HepG2 (cell line): ENCODE measurements at regions not wholly inside any gene's neighbourhood (a gene's known extent, or its start where the extent isn't known, plus 50 kb on each side); places are given as distances from the start of the nearest gene placed in this dataset.

Source experiments
- ATAC-seq: fragments of 200-7000 bp; cut with Tn5 transposase; 3 replicates; pipeline ENCODE4 v1.9.1; 2020; ENCODE audit warnings: mild to moderate bottlenecking, moderate library complexity
- BruUV-seq: library from RNA; stranded (reverse); fragments of 400-500 nt; replicated peaks from 2 replicates; lab custom pipeline; 2021; lab: Mats Ljungman, UMichigan
- CTCF ChIA-PET: fragments of 300-600 bp; formaldehyde crosslinking; extraction: SDS; loops from one replicate; lab custom pipeline; 2021; ENCODE audit warnings: low total read pairs, inconsistent platforms, low intra/inter-chr PET ratio; lab: Yijun Ruan, JAX
- POLR2A ChIA-PET: fragments of 350-600 bp; sonication (Branson Sonifier 250); formaldehyde crosslinking; loops from one replicate; lab custom pipeline; 2020; ENCODE audit warnings: antibody characterized with exemption, inconsistent platforms; lab: Yijun Ruan, JAX
- DNase-seq: peaks from one replicate; pipeline ENCODE4 v3.0.0-alpha.2; 2015; ENCODE audit warnings: low spot score
- FAIRE-seq: peaks from 3 replicates; lab custom pipeline; 2011; peaks lifted over from hg19 to GRCh38; lab: Jason Lieb, UNC
- H2AFZ ChIP-seq: one replicate; pipeline ENCODE4 v1.6.1; 2011; ENCODE audit warnings: low read length, inconsistent platforms
- H3K27ac ChIP-seq: fragments of 300-600 bp; 3 replicates; pipeline ENCODE4 v1.8.0; 2011; ENCODE audit warnings: mixed run types, mild to moderate bottlenecking, mixed read lengths, low read length, inconsistent platforms; ENCODE audit not compliant: insufficient read depth; ENCODE audit errors: extremely low read length
- H3K27me3 ChIP-seq, 2 experiments: fragments of 200-600 bp in 1 of 2; 2 replicates in 1 of 2; 3 replicates in 1 of 2; pipeline versions ENCODE4 v1.6.0 to v1.8.0; 2011; ENCODE audit warnings: low read length in 2 of 2, mild to moderate bottlenecking in 2 of 2, moderate library complexity in 2 of 2, inconsistent platforms in 1 of 2; ENCODE audit not compliant: insufficient read depth in 2 of 2, control insufficient read depth in 1 of 2
- H3K36me3 ChIP-seq, 2 experiments: fragments of 200-600 bp in 1 of 2; replicated peaks in 1 of 2; 2 replicates in 1 of 2; 3 replicates in 1 of 2; pipeline versions ENCODE4 v1.5.1 to v1.8.0; 2011; ENCODE audit warnings: low read length in 2 of 2, inconsistent platforms in 1 of 2; ENCODE audit not compliant: insufficient read depth in 2 of 2, control insufficient read depth in 1 of 2
- H3K4me1 ChIP-seq: 2 replicates; pipeline ENCODE4 v1.5.1; 2012; ENCODE audit warnings: low read length, inconsistent platforms; ENCODE audit not compliant: insufficient read depth
- H3K4me2 ChIP-seq: 2 replicates; pipeline ENCODE4 v1.6.0; 2011; ENCODE audit warnings: low read depth, low read length, inconsistent platforms
- H3K4me3 ChIP-seq, 3 experiments: fragments of 200-600 bp in 1 of 3; sonication (generic), shearing (Covaris generic) in 1 of 3; replicated peaks in 1 of 3; 2 replicates each; pipeline ENCODE4 v1.5.1; 2011 to 2016; ENCODE audit warnings: low read length in 3 of 3, inconsistent platforms in 2 of 3, low read depth in 2 of 3, mild to moderate bottlenecking in 2 of 3, control low read depth in 1 of 3, mixed read lengths in 1 of 3; ENCODE audit not compliant: insufficient read depth in 1 of 3
- H3K79me2 ChIP-seq: one replicate; pipeline ENCODE4 v1.6.1; 2011; ENCODE audit warnings: low read length, inconsistent platforms; ENCODE audit not compliant: insufficient read depth
- H3K9ac ChIP-seq: 2 replicates; pipeline ENCODE4 v1.6.0; 2011; ENCODE audit warnings: mild to moderate bottlenecking, low read depth, low read length, inconsistent platforms; ENCODE audit not compliant: insufficient read depth
- H3K9me3 ChIP-seq: 2 replicates; pipeline ENCODE4 v1.5.1; 2012; ENCODE audit warnings: mild to moderate bottlenecking, low read length
- H4K20me1 ChIP-seq: 2 replicates; pipeline ENCODE4 v1.6.0; 2011; ENCODE audit warnings: inconsistent platforms, mild to moderate bottlenecking, low read length, moderate library complexity; ENCODE audit not compliant: insufficient read depth
- JUND ChIP-seq: sonication (generic); formaldehyde crosslinking; IDR thresholded peaks from 2 replicates; pipeline ENCODE4 v1.8.0; 2022; ENCODE audit warnings: mild to moderate bottlenecking, missing genetic modification reagents
- RORA ChIP-seq: sonication (generic); formaldehyde crosslinking; IDR thresholded peaks from 2 replicates; pipeline ENCODE4 v1.5.0; 2020; ENCODE audit warnings: mild to moderate bottlenecking, missing genetic modification reagents, moderate library complexity
- ZBTB38 ChIP-seq: sonication (generic); formaldehyde crosslinking; IDR thresholded peaks from 2 replicates; pipeline ENCODE4 v1.5.1; 2020; ENCODE audit warnings: mild to moderate bottlenecking, missing genetic modification reagents
- ZNF34 ChIP-seq: sonication (generic); formaldehyde crosslinking; IDR thresholded peaks from 2 replicates; pipeline ENCODE4 v1.4.0; 2020; ENCODE audit warnings: mild to moderate bottlenecking, missing genetic modification reagents, borderline replicate concordance
- ZNF577 ChIP-seq: sonication (generic); formaldehyde crosslinking; IDR thresholded peaks from 2 replicates; pipeline ENCODE4 v1.4.0; 2020; ENCODE audit warnings: mild to moderate bottlenecking, low read depth, missing genetic modification reagents, borderline replicate concordance
- WGBS: methylation state at CpG from one replicate; pipeline ENCODE4 v1.1.6; 2017; ENCODE audit warnings: low lambda C conversion rate; 5-methylcytosine and 5-hydroxymethylcytosine counted together
- in situ Hi-C: cut with HindIII; loops from 2 replicates; pipeline ENCODE4 v1.10.0; 2017; ENCODE audit warnings: low pct_unique_long_range_greater_than_20kb; ENCODE audit not compliant: extremely low pct_ligation_motif_present
- intact Hi-C: fragments of 100-400 bp; cut with micrococcal nuclease; formaldehyde crosslinking; loops from one replicate; pipeline ENCODE4 v1.10.0; 2022; ENCODE audit not compliant: unreplicated experiment
- TF ChIP-seq, protein P1 (sequence below): sonication (generic); formaldehyde crosslinking; IDR thresholded peaks from 2 replicates; pipeline ENCODE4 v1.4.0; 2020; ENCODE audit warnings: missing genetic modification reagents, borderline replicate concordance
- TF ChIP-seq, protein P2 (sequence below): IDR thresholded peaks from 2 replicates; pipeline ENCODE4 v1.6.1; 2016; ENCODE audit warnings: low read depth
- TF ChIP-seq, protein P3 (sequence below): sonication (generic); formaldehyde crosslinking; IDR thresholded peaks from 2 replicates; pipeline ENCODE4 v1.5.0; 2020; ENCODE audit warnings: missing genetic modification reagents
- TF ChIP-seq, protein P4 (sequence below): sonication (generic); formaldehyde crosslinking; IDR thresholded peaks from 2 replicates; pipeline ENCODE4 v1.4.0; 2020; ENCODE audit warnings: mild to moderate bottlenecking, missing genetic modification reagents, borderline replicate concordance
- TF ChIP-seq, protein P5 (sequence below): sonication (generic); formaldehyde crosslinking; IDR thresholded peaks from 2 replicates; pipeline ENCODE4 v1.4.0; 2020; ENCODE audit warnings: missing genetic modification reagents

DNA sequence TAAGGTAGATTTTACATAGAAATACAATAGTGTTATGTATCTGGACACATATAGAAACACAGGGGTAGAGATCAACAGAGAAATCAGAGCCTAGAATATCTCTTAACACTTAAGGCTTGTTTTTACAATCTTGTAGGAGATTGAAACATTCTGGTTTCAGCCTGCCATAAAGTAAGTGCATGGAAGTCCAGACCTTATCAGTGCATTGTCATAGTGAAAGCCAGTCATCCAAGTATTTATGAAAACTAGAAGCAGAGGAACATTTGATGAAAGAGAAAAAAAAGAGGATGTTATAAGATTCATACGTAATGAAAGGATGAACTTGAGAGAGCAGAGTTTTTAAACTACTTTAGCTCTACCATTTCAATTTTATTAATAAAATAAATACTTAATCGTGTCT, 194.3 kb upstream of the TRPC7 start:
- Histone ChIP-seq H3K4me2 (no peak overlapping the region), H3K36me3 (no peaks in the 10 kb centered on the region), H2AFZ (no peak overlapping the region), H4K20me1 (no peaks in the 10 kb centered on the region), H3K27me3 (no peaks in the 10 kb centered on the region), H3K9me3 (no peaks in the 10 kb centered on the region), H3K9ac (no peak overlapping the region), H3K4me1 (no peaks in the 10 kb centered on the region), H3K79me2 (no peaks in the 10 kb centered on the region), H3K4me3 (no peak overlapping the region), H3K27ac (no peak overlapping the region)
- no TSS peak for BruUV-seq
- intact Hi-C loops (no loop called here), in situ Hi-C loops (no loop called here)
- no peak for ATAC-seq
- POLR2A ChIA-PET: no interaction called here
- CTCF ChIA-PET: no interaction called here
- FAIRE-seq: no peak
- no peak for DNase-seq
- WGBS: 0% methylated on average over 2 of the region's 2 CpGs
- TF ChIP-seq, protein P1, sequence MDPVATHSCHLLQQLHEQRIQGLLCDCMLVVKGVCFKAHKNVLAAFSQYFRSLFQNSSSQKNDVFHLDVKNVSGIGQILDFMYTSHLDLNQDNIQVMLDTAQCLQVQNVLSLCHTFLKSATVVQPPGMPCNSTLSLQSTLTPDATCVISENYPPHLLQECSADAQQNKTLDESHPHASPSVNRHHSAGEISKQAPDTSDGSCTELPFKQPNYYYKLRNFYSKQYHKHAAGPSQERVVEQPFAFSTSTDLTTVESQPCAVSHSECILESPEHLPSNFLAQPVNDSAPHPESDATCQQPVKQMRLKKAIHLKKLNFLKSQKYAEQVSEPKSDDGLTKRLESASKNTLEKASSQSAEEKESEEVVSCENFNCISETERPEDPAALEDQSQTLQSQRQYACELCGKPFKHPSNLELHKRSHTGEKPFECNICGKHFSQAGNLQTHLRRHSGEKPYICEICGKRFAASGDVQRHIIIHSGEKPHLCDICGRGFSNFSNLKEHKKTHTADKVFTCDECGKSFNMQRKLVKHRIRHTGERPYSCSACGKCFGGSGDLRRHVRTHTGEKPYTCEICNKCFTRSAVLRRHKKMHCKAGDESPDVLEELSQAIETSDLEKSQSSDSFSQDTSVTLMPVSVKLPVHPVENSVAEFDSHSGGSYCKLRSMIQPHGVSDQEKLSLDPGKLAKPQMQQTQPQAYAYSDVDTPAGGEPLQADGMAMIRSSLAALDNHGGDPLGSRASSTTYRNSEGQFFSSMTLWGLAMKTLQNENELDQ (CRISPR knock-in tag): no peak
- TF ChIP-seq, protein P2, sequence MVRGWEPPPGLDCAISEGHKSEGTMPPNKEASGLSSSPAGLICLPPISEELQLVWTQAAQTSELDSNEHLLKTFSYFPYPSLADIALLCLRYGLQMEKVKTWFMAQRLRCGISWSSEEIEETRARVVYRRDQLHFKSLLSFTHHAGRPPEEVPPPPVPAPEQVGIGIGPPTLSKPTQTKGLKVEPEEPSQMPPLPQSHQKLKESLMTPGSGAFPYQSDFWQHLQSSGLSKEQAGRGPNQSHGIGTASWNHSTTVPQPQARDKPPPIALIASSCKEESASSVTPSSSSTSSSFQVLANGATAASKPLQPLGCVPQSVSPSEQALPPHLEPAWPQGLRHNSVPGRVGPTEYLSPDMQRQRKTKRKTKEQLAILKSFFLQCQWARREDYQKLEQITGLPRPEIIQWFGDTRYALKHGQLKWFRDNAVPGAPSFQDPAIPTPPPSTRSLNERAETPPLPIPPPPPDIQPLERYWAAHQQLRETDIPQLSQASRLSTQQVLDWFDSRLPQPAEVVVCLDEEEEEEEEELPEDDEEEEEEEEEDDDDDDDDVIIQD: no peak
- TF ChIP-seq, protein P3, sequence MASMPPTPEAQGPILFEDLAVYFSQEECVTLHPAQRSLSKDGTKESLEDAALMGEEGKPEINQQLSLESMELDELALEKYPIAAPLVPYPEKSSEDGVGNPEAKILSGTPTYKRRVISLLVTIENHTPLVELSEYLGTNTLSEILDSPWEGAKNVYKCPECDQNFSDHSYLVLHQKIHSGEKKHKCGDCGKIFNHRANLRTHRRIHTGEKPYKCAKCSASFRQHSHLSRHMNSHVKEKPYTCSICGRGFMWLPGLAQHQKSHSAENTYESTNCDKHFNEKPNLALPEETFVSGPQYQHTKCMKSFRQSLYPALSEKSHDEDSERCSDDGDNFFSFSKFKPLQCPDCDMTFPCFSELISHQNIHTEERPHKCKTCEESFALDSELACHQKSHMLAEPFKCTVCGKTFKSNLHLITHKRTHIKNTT (CRISPR knock-in tag): no peak
- TF ChIP-seq ZNF34 (CRISPR knock-in tag) (no peak), JUND (CRISPR knock-in tag) (no peak), RORA (no peak), ZNF577 (CRISPR knock-in tag) (no peak), ZBTB38 (no peak)
- TF ChIP-seq, protein P4, sequence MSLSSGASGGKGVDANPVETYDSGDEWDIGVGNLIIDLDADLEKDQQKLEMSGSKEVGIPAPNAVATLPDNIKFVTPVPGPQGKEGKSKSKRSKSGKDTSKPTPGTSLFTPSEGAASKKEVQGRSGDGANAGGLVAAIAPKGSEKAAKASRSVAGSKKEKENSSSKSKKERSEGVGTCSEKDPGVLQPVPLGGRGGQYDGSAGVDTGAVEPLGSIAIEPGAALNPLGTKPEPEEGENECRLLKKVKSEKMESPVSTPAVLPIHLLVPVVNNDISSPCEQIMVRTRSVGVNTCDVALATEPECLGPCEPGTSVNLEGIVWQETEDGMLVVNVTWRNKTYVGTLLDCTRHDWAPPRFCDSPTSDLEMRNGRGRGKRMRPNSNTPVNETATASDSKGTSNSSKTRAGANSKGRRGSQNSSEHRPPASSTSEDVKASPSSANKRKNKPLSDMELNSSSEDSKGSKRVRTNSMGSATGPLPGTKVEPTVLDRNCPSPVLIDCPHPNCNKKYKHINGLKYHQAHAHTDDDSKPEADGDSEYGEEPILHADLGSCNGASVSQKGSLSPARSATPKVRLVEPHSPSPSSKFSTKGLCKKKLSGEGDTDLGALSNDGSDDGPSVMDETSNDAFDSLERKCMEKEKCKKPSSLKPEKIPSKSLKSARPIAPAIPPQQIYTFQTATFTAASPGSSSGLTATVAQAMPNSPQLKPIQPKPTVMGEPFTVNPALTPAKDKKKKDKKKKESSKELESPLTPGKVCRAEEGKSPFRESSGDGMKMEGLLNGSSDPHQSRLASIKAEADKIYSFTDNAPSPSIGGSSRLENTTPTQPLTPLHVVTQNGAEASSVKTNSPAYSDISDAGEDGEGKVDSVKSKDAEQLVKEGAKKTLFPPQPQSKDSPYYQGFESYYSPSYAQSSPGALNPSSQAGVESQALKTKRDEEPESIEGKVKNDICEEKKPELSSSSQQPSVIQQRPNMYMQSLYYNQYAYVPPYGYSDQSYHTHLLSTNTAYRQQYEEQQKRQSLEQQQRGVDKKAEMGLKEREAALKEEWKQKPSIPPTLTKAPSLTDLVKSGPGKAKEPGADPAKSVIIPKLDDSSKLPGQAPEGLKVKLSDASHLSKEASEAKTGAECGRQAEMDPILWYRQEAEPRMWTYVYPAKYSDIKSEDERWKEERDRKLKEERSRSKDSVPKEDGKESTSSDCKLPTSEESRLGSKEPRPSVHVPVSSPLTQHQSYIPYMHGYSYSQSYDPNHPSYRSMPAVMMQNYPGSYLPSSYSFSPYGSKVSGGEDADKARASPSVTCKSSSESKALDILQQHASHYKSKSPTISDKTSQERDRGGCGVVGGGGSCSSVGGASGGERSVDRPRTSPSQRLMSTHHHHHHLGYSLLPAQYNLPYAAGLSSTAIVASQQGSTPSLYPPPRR: no peak
- TF ChIP-seq, protein P5, sequence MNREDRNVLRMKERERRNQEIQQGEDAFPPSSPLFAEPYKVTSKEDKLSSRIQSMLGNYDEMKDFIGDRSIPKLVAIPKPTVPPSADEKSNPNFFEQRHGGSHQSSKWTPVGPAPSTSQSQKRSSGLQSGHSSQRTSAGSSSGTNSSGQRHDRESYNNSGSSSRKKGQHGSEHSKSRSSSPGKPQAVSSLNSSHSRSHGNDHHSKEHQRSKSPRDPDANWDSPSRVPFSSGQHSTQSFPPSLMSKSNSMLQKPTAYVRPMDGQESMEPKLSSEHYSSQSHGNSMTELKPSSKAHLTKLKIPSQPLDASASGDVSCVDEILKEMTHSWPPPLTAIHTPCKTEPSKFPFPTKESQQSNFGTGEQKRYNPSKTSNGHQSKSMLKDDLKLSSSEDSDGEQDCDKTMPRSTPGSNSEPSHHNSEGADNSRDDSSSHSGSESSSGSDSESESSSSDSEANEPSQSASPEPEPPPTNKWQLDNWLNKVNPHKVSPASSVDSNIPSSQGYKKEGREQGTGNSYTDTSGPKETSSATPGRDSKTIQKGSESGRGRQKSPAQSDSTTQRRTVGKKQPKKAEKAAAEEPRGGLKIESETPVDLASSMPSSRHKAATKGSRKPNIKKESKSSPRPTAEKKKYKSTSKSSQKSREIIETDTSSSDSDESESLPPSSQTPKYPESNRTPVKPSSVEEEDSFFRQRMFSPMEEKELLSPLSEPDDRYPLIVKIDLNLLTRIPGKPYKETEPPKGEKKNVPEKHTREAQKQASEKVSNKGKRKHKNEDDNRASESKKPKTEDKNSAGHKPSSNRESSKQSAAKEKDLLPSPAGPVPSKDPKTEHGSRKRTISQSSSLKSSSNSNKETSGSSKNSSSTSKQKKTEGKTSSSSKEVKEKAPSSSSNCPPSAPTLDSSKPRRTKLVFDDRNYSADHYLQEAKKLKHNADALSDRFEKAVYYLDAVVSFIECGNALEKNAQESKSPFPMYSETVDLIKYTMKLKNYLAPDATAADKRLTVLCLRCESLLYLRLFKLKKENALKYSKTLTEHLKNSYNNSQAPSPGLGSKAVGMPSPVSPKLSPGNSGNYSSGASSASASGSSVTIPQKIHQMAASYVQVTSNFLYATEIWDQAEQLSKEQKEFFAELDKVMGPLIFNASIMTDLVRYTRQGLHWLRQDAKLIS: no peak
